H1 (cell line): ENCODE measurements at regions not wholly inside any gene's neighbourhood (a gene's known extent, or its start where the extent isn't known, plus 50 kb on each side); places are given as distances from the start of the nearest gene placed in this dataset.

Experiments used
- CTCF ChIA-PET: fragments of 300-600 bp; sonication (Branson Sonifier 250); formaldehyde crosslinking; loops from one replicate; lab custom pipeline; 2021; ENCODE audit not compliant: partially characterized antibody; lab: Charles Lee
- POLR2A ChIA-PET: fragments of 300-600 bp; sonication (Branson Sonifier 250); formaldehyde crosslinking; loops from one replicate; lab custom pipeline; 2021; ENCODE audit warnings: inconsistent platforms; ENCODE audit not compliant: partially characterized antibody; lab: Charles Lee
- DNase-seq, 2 experiments: peaks; one replicate each; pipeline versions ENCODE4 v3.0.0 to v3.0.0-alpha.2; 2010 to 2022; ENCODE audit warnings: low spot score in 2 of 2, low read depth in 1 of 2, mixed read lengths in 1 of 2
- FAIRE-seq: peaks from 2 replicates; lab custom pipeline; 2011; peaks lifted over from hg19 to GRCh38; lab: Jason Lieb, UNC
- H2AFZ ChIP-seq: 2 replicates; pipeline ENCODE4 v1.8.1; 2012; ENCODE audit warnings: low read length, inconsistent platforms
- H2AK5ac ChIP-seq: 2 replicates; pipeline ENCODE4 v1.6.1; 2013; ENCODE audit warnings: low read depth, low read length
- H2BK120ac ChIP-seq: replicated peaks from 2 replicates; pipeline ENCODE3; 2013; ENCODE audit warnings: low read depth, low read length, inconsistent platforms
- H2BK12ac ChIP-seq: 2 replicates; pipeline ENCODE4 v1.6.1; 2013; ENCODE audit warnings: low read depth, low read length
- H2BK15ac ChIP-seq: 2 replicates; pipeline ENCODE4 v1.6.1; 2013; ENCODE audit warnings: low read length
- H2BK20ac ChIP-seq: 2 replicates; pipeline ENCODE4 v1.6.1; 2013; ENCODE audit warnings: low read length
- H2BK5ac ChIP-seq: 2 replicates; pipeline ENCODE4 v1.6.1; 2013; ENCODE audit warnings: low read depth, low read length
- H3K14ac ChIP-seq: 2 replicates; pipeline ENCODE4 v1.6.1; 2013; ENCODE audit warnings: inconsistent platforms; ENCODE audit not compliant: insufficient read length
- H3K18ac ChIP-seq: 2 replicates; pipeline ENCODE4 v1.6.1; 2013; ENCODE audit warnings: low read length; ENCODE audit errors: extremely low read depth
- H3K23ac ChIP-seq: 2 replicates; pipeline ENCODE4 v1.6.1; 2013; ENCODE audit warnings: inconsistent platforms; ENCODE audit not compliant: insufficient read length
- H3K23me2 ChIP-seq: 2 replicates; pipeline ENCODE4 v1.6.1; 2013; ENCODE audit warnings: low read depth, low read length
- H3K27ac ChIP-seq: 2 replicates; pipeline ENCODE4 v1.6.1; 2011; ENCODE audit warnings: low read depth, low read length, inconsistent platforms
- H3K27me3 ChIP-seq, 4 experiments: replicated peaks in 1 of 4; 1 replicate in 1 of 4; 2 replicates in 3 of 4; pipeline versions ENCODE4 v1.6.1 to v1.8.1; 2011 to 2013; ENCODE audit warnings: low read length in 3 of 4, mild to moderate bottlenecking in 3 of 4, inconsistent platforms in 2 of 4, mixed read lengths in 2 of 4, moderate library complexity in 1 of 4; ENCODE audit not compliant: control insufficient read depth in 3 of 4, insufficient read depth in 3 of 4; ENCODE audit errors: extremely low read depth in 1 of 4
- H3K36me3 ChIP-seq, 4 experiments: 2 replicates each; pipeline versions ENCODE4 v1.6.1 to v1.8.1; 2011 to 2013; ENCODE audit warnings: mild to moderate bottlenecking in 4 of 4, low read length in 3 of 4, moderate library complexity in 2 of 4, control low read depth in 1 of 4, inconsistent platforms in 1 of 4; ENCODE audit not compliant: insufficient read depth in 4 of 4, control insufficient read depth in 2 of 4
- H3K4ac ChIP-seq: replicated peaks from 2 replicates; pipeline ENCODE3; 2013; ENCODE audit warnings: low read length, low read depth, mixed read lengths, inconsistent platforms; ENCODE audit not compliant: insufficient read length
- H3K4me1 ChIP-seq, 4 experiments: replicated peaks in 1 of 4; 1 replicate in 1 of 4; 2 replicates in 3 of 4; pipeline versions ENCODE4 v1.6.1 to v1.8.1; 2011 to 2013; ENCODE audit warnings: low read length in 3 of 4, inconsistent platforms in 2 of 4, mixed read lengths in 1 of 4; ENCODE audit not compliant: insufficient read depth in 4 of 4, control insufficient read depth in 3 of 4
- H3K4me2 ChIP-seq, 2 experiments: 2 replicates each; pipeline versions ENCODE4 v1.6.1 to v1.8.1; 2011 to 2013; ENCODE audit warnings: low read depth in 2 of 2, low read length in 2 of 2, control low read depth in 1 of 2, inconsistent platforms in 1 of 2, mild to moderate bottlenecking in 1 of 2; ENCODE audit not compliant: insufficient read depth in 1 of 2
- H3K4me3 ChIP-seq, 4 experiments: fragments of 200-600, 300-600 bp in 1 of 4; sonication (generic), shearing (Covaris generic), sonication (Bioruptor Twin) in 1 of 4; 2 replicates each; pipeline versions ENCODE4 v1.5.1 to v1.8.1; 2011 to 2016; ENCODE audit warnings: low read length in 4 of 4, low read depth in 3 of 4, control low read depth in 2 of 4, inconsistent platforms in 2 of 4, mild to moderate bottlenecking in 2 of 4, mixed read lengths in 1 of 4, moderate library complexity in 1 of 4; ENCODE audit not compliant: insufficient read depth in 2 of 4; ENCODE audit errors: extremely low read depth in 1 of 4
- H3K56ac ChIP-seq: replicated peaks from 2 replicates; pipeline ENCODE3; 2013; ENCODE audit warnings: low read depth, mild to moderate bottlenecking, mixed read lengths, low read length, inconsistent platforms; ENCODE audit not compliant: insufficient read length
- H3K79me1 ChIP-seq: 2 replicates; pipeline ENCODE4 v1.6.1; 2013; ENCODE audit warnings: low read depth, low read length, control low read depth
- H3K79me2 ChIP-seq, 2 experiments: 2 replicates each; pipeline versions ENCODE4 v1.6.1 to v1.8.1; 2012 to 2013; ENCODE audit warnings: low read length in 2 of 2, mild to moderate bottlenecking in 2 of 2, inconsistent platforms in 1 of 2; ENCODE audit not compliant: insufficient read depth in 2 of 2, control insufficient read depth in 1 of 2
- H3K9ac ChIP-seq, 4 experiments: replicated peaks in 1 of 4; 1 replicate in 1 of 4; 2 replicates in 3 of 4; pipeline versions ENCODE4 v1.6.1 to v1.8.1; 2011 to 2013; ENCODE audit warnings: low read depth in 3 of 4, low read length in 3 of 4, control low read depth in 2 of 4, mild to moderate bottlenecking in 2 of 4, moderate library complexity in 2 of 4, inconsistent platforms in 1 of 4; ENCODE audit errors: extremely low read depth in 1 of 4
- H3K9me3 ChIP-seq, 2 experiments: 2 replicates each; pipeline versions ENCODE4 v1.6.1 to v1.8.1; 2012 to 2013; ENCODE audit warnings: mild to moderate bottlenecking in 2 of 2, moderate library complexity in 2 of 2, control low read depth in 1 of 2, inconsistent platforms in 1 of 2, low read depth in 1 of 2, low read length in 1 of 2, mixed read lengths in 1 of 2; ENCODE audit not compliant: insufficient read depth in 2 of 2
- H4K20me1 ChIP-seq, 2 experiments: replicated peaks in 1 of 2; 2 replicates each; pipeline versions ENCODE3 to v1.8.1; 2011 to 2013; ENCODE audit warnings: inconsistent platforms in 2 of 2, low read length in 2 of 2, mild to moderate bottlenecking in 1 of 2; ENCODE audit not compliant: insufficient read depth in 2 of 2, control insufficient read depth in 1 of 2
- H4K5ac ChIP-seq: 2 replicates; pipeline ENCODE4 v1.6.1; 2013; ENCODE audit warnings: low read length, low read depth, mixed read lengths, inconsistent platforms; ENCODE audit not compliant: insufficient read length
- H4K8ac ChIP-seq: 2 replicates; pipeline ENCODE4 v1.8.0; 2013; ENCODE audit warnings: mild to moderate bottlenecking, moderate library complexity, low read length, inconsistent platforms; ENCODE audit not compliant: insufficient read depth; ENCODE audit errors: extremely low read depth
- H4K91ac ChIP-seq: replicated peaks from 2 replicates; pipeline ENCODE3; 2013; ENCODE audit warnings: low read length, mixed read lengths, inconsistent platforms; ENCODE audit not compliant: insufficient read length
- ATF3 ChIP-seq: IDR thresholded peaks from 2 replicates; pipeline ENCODE4 v1.6.1; 2011; ENCODE audit warnings: low read depth, mild to moderate bottlenecking, low read length; ENCODE audit not compliant: insufficient read depth
- BCL11A ChIP-seq, 2 experiments: IDR thresholded peaks; one replicate each; pipeline ENCODE4 v1.6.1; 2011; ENCODE audit warnings: low read depth in 2 of 2, low read length in 2 of 2, mild to moderate bottlenecking in 2 of 2
- CBX8 ChIP-seq: fragments of 300-800, 300-1000 bp; sonication (generic); IDR thresholded peaks from 2 replicates; pipeline ENCODE4 v1.7.1; 2016; ENCODE audit warnings: low read depth, low read length, borderline replicate concordance
- CHD1 ChIP-seq: IDR thresholded peaks from 2 replicates; pipeline ENCODE4 v1.6.1; 2012; ENCODE audit warnings: low read depth, low read length, improper control_type of control experiment
- E2F6 ChIP-seq: IDR thresholded peaks from 2 replicates; pipeline ENCODE4 v1.6.1; 2012; ENCODE audit warnings: inconsistent platforms
- HDAC2 ChIP-seq, 2 experiments: fragments of 300-600 bp in 1 of 2; sonication (generic) in 1 of 2; IDR thresholded peaks; 2 replicates each; pipeline ENCODE4 v1.6.1; 2011 to 2012; ENCODE audit warnings: low read depth in 2 of 2, low read length in 2 of 2, mild to moderate bottlenecking in 2 of 2, moderate library complexity in 2 of 2, borderline replicate concordance in 1 of 2, inconsistent platforms in 1 of 2
- PHF8 ChIP-seq: fragments of 200-600 bp; sonication (generic); conservative IDR thresholded peaks from 2 replicates; pipeline ENCODE4 v1.7.1; 2012; ENCODE audit warnings: low read depth, mild to moderate bottlenecking, inconsistent platforms, low read length, moderate library complexity
- RNF2 ChIP-seq: fragments of 200-900, 300-1000 bp; sonication (generic); IDR thresholded peaks from 2 replicates; pipeline ENCODE4 v1.7.1; 2016; ENCODE audit warnings: borderline replicate concordance, low read depth, mild to moderate bottlenecking, antibody characterized with exemption, low read length; ENCODE audit not compliant: poor library complexity, severe bottlenecking; ENCODE audit errors: missing control alignments
- SIN3A ChIP-seq, 2 experiments: IDR thresholded peaks in 1 of 2; conservative IDR thresholded peaks in 1 of 2; 2 replicates each; pipeline ENCODE4 v1.6.1; 2011 to 2012; ENCODE audit warnings: low read length in 2 of 2, improper control_type of control experiment in 1 of 2, low read depth in 1 of 2, mild to moderate bottlenecking in 1 of 2
- TAF7 ChIP-seq: optimal IDR thresholded peaks from 2 replicates; pipeline ENCODE3; 2011; ENCODE audit warnings: low read depth, mild to moderate bottlenecking, inconsistent platforms, low read length, moderate library complexity, borderline replicate concordance
- TBP ChIP-seq: IDR thresholded peaks from 2 replicates; pipeline ENCODE4 v1.6.1; 2011; ENCODE audit warnings: low read depth, low read length, improper control_type of control experiment
- USF2 ChIP-seq: IDR thresholded peaks from 2 replicates; pipeline ENCODE4 v1.6.1; 2011; ENCODE audit warnings: low read length, improper control_type of control experiment

- Histone ChIP-seq H2BK12ac (no peak overlapping the region), H4K91ac (no peak overlapping the region), H2BK15ac (no peak overlapping the region), H3K27ac (no peak overlapping the region), H2BK20ac (no peak overlapping the region), H3K9ac (no peak overlapping the region), H3K14ac (no peak overlapping the region), H3K4me1 (no peaks in the 10 kb centered on the region), H3K4me2 (no peak overlapping the region), H3K4me3 (no peak overlapping the region), H3K79me2 (no peaks in the 10 kb centered on the region), H3K4ac (no peak overlapping the region), H3K9me3 (no peaks in the 10 kb centered on the region), H4K20me1 (no peaks in the 10 kb centered on the region), H3K36me3 (no peaks in the 10 kb centered on the region), H3K23me2 (no peaks in the 10 kb centered on the region), H3K79me1 (no peaks in the 10 kb centered on the region), H3K18ac (no peak overlapping the region), H3K56ac (no peak overlapping the region), H3K23ac (no peak overlapping the region), H4K5ac (no peak overlapping the region), H2BK120ac (no peak overlapping the region), H2AFZ (no peak overlapping the region), H4K8ac (no peak overlapping the region), H2BK5ac (no peak overlapping the region), H2AK5ac (no peak overlapping the region), H3K27me3 (peaks cover 0 to 1% (median 0%) of the 10 kb centered on the region in 4 experiments; a peak in 1 of 7 replicates)
- CTCF ChIA-PET: no interaction called here
- POLR2A ChIA-PET: no interaction called here
- DNase-seq: no peak
- TF ChIP-seq PHF8: no peak
- TF ChIP-seq USF2: no peak
- no peak for TF ChIP-seq HDAC2 (IDR thresholded peaks at IDR 0.05; ENCODE audit: borderline replicate concordance in 1 of 2, low read depth in 2 of 2, low read length in 2 of 2)
- no peak for TF ChIP-seq E2F6
- no peak for TF ChIP-seq BCL11A (IDR thresholded peaks at IDR 0.05; ENCODE audit: low read depth in 2 of 2, low read length in 2 of 2)
- TF ChIP-seq TAF7: no peak
- no peak for TF ChIP-seq ATF3
- no peak for TF ChIP-seq CBX8
- no peak for TF ChIP-seq CHD1
- no peak for TF ChIP-seq SIN3A (conservative IDR thresholded peaks at IDR 0.05 in 1 of 2, IDR thresholded peaks at IDR 0.05 in 1 of 2; ENCODE audit: low read depth in 1 of 2, low read length in 2 of 2)
- TF ChIP-seq TBP: no peak
- TF ChIP-seq RNF2: no peak
- FAIRE-seq: no peak
These were observed 270.9 kb downstream of the C12orf50 start for GRCh38 chr12:87758271-87758670.
